Colon (tissue), 2 donors: ENCODE measurements at regions not wholly inside any gene's neighbourhood (a gene's known extent, or its start where the extent isn't known, plus 50 kb on each side); places are given as distances from the start of the nearest gene placed in this dataset.
A peak's percentile ranks its signal among the peaks of the same experiment; 100 is the strongest.
"Not testable (repeated sequence)": the region's sequence is repeated elsewhere in the genome, so short reads cannot be mapped to it uniquely, and the experiment has no call there.

Experiments
- FAIRE-seq: peaks from 2 replicates; lab custom pipeline; 2012; peaks lifted over from hg19 to GRCh38; lab: Jason Lieb, UNC
- donor health status: control.
- donor health status: control.

- no peak for FAIRE-seq
Measured at GRCh38 chr5:87785554-87786335, 373.0 kb upstream of the CCNH start.

- FAIRE-seq: no peak
Measured at GRCh38 chr5:87784879-87785495, 372.3 kb upstream of the CCNH start.

DNA sequence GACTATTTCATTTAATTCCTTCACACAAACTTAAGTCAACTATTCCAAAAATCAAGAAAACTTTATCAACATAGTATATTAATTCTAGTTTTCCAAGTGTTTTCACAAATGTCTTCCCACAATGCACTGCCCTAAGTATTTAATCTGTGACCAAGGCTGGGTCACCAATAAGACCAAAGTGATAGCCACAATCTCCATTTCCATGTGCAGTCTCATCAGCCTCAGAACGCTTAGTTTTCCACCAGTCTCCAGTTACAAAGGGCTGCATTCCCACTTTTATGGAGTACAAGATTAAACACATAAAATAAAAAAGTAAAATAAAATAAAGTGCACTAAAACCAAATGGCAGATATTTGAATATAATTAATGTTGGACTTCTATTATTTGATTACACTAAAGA, 371.6 kb upstream of the CCNH start:
- no peak for FAIRE-seq

GRCh38 chr5:87782916-87783315, 370.2 kb upstream of the CCNH start:
- FAIRE-seq: no peak

- no peak for FAIRE-seq
Measured at GRCh38 chr5:87781976-87782375, 369.2 kb upstream of the CCNH start.

GRCh38 chr5:87780831-87781760, 368.4 kb upstream of the CCNH start:
- FAIRE-seq: peak; percentile 60

GRCh38 chr5:87778876-87779275, 366.1 kb upstream of the CCNH start:
- no peak for FAIRE-seq

GRCh38 chr5:87777877-87778276, 365.1 kb upstream of the CCNH start:
- no peak for FAIRE-seq

- no peak for FAIRE-seq
Measured at GRCh38 chr5:87776785-87777184, 364.1 kb upstream of the CCNH start.

DNA sequence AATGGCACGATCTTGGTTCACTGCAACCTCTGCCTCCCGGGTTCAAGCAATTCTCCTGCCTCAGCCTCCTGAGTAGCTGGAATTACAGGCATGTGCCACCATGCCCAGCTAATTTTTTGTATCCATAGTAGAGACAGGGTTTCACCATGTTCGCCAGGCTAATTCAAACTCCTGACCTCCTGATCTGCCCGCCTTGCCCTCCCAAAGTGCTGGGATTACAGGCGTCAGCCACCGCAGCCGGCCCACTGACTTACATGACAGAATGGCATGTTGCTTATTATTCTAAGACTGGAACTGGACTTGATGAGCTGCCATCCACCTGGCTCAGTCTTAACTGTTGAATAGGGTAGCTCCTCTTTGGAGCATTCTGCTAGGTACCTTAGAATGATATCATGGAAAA, 363.6 kb upstream of the CCNH start:
- not testable (repeated sequence) for FAIRE-seq

- no peak for FAIRE-seq
Measured at GRCh38 chr5:87775228-87775627, 362.5 kb upstream of the CCNH start.

GRCh38 chr5:87774804-87775203, 362.1 kb upstream of the CCNH start:
- no peak for FAIRE-seq

DNA sequence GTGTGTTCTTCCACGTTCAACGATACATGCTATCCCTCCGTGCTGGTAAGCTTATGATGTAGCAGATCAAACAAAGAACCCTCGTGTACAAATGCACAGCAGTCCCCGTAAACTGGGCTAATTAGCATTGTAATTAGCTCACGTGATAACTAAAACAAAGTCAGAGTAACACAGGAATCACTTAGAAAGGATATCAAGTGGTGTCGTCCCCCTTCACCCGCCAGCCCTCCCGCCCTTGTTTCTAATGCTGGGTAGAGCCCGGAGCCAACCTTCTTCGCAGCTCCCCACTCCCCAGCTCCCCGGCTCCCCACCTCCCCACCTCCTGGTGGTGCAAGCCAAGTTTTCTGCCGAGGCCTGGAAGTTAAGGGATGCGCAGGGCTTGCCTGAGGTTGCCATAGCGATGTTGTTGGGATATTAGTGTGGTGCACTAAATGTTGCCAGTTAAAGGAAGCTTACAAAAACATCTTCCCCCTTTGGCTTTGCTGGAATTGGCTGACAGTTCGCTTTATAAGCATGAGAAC, 357.9 kb upstream of the CCNH start:
- no peak for FAIRE-seq

GRCh38 chr5:87770016-87770570, 357.4 kb upstream of the CCNH start:
- no peak for FAIRE-seq

- no peak for FAIRE-seq
Measured at GRCh38 chr5:87769157-87769556, 356.4 kb upstream of the CCNH start.

GRCh38 chr5:87768190-87768589, 355.5 kb upstream of the CCNH start:
- no peak for FAIRE-seq

- FAIRE-seq: no peak
Measured at GRCh38 chr5:87765009-87765408, 352.3 kb upstream of the CCNH start.

- FAIRE-seq: no peak
Measured at GRCh38 chr5:87762631-87763030, 349.9 kb upstream of the CCNH start.

DNA sequence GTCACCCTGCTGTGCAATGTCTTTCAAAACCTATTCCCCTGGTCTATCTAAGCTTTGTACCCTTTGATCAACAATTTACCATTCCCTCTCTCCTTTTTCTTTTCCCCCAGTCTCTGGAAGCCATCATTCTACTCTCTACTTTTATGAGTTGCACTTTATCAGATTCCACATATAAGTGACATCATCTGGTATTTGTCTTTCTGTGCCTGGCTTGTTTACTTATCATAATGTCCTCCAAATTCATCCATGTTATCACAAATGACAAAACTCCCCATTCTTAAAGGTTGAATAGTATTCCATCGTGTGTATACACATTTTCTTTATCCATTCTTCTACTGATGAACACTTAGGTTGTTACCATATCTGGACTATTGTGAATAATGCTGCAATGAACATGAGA, 344.2 kb upstream of the CCNH start:
- FAIRE-seq: no peak

- FAIRE-seq: no peak
Measured at GRCh38 chr5:87755360-87755759, 342.6 kb upstream of the CCNH start.

DNA sequence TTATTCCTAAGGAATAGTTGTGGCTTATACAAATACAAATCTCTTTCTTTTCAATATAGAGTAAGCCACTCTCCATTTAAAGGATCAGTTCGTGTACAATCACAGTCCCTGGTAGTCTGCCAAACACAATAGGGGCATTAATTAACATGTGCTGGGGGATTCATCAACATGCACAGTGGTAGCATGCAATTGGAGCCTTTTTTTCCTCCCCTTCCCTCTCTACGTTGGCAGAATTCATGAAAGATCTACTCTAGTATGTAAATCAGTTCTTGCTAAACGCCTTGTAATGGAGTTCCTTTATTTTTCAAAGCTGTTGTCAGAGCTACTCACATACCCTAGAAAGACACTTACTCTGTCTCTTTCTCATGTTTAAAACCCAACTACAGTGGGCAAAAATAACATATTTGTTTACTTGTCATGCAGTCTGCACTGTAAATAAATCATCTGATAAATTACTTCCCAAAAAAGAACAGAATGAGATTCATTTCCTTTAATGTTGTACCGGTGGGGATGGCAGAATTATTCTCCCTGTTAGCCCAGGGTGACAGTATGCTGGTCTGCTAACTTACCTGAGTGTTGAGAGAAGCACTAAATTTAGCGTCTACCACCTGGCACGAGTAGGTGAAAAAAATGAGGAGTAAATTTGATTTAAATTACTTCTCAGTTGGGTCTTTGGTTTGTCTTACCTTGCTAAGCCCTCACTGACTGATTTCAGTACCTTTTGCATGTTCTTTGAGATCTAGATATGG, 341.5 kb upstream of the CCNH start:
- no peak for FAIRE-seq

- no peak for FAIRE-seq
Measured at GRCh38 chr5:87752362-87752761, 339.6 kb upstream of the CCNH start.
